ENCODE measurements at regions not wholly inside any gene's neighbourhood (a gene's known extent, or its start where the extent isn't known, plus 50 kb on each side); places are given as distances from the start of the nearest gene placed in this dataset.

DNA sequence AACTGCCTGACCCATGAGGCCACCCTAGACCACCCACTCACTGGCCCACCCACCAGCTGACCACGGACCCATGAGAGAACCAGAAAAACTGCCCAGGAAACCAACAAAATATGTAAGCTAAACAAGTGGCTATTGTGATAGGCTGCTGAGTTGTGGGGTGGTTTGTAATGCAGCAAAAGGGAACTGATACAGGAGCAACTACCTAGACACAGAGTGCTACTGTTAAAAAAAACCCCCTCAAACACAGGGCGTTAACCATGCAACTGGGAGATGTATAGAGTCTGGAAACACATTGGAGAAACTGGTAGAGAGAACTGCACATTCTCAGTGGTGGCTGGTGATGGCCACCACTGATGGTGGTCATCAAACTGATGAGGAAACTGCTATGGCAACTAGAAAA lies 206.3 kb upstream of the GYPC start:
- TF ChIP-seq EZH2 (IDR thresholded peaks at IDR 0.05; ENCODE audit: low read length, unreplicated experiment) = no peak
- TF ChIP-seq, protein P1, sequence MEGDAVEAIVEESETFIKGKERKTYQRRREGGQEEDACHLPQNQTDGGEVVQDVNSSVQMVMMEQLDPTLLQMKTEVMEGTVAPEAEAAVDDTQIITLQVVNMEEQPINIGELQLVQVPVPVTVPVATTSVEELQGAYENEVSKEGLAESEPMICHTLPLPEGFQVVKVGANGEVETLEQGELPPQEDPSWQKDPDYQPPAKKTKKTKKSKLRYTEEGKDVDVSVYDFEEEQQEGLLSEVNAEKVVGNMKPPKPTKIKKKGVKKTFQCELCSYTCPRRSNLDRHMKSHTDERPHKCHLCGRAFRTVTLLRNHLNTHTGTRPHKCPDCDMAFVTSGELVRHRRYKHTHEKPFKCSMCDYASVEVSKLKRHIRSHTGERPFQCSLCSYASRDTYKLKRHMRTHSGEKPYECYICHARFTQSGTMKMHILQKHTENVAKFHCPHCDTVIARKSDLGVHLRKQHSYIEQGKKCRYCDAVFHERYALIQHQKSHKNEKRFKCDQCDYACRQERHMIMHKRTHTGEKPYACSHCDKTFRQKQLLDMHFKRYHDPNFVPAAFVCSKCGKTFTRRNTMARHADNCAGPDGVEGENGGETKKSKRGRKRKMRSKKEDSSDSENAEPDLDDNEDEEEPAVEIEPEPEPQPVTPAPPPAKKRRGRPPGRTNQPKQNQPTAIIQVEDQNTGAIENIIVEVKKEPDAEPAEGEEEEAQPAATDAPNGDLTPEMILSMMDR (conservative IDR thresholded peaks at IDR 0.05; ENCODE audit: low read depth, low read length) = no peak
- no peak for TF ChIP-seq EZH2phosphoT487 (IDR thresholded peaks at IDR 0.05; ENCODE audit: borderline replicate concordance, low read length)
- Histone ChIP-seq H3K79me2 (ENCODE audit: low read length) (no peaks in the 10 kb centered on the region), H3K9ac (ENCODE audit: low read length) (no peak overlapping the region), H2AFZ (ENCODE audit: low read length) (no peak overlapping the region), H4K20me1 (ENCODE audit: low read length) (no peaks in the 10 kb centered on the region), H3K4me1 (ENCODE audit: insufficient read depth, low read length) (no peaks in the 10 kb centered on the region), H3K4me3 (ENCODE audit: low read length) (no peak overlapping the region), H3K27ac (ENCODE audit: low read length) (no peak overlapping the region), H3K4me2 (ENCODE audit: low read length) (no peak overlapping the region), H3K9me3 (ENCODE audit: low read length) (no peaks in the 10 kb centered on the region), H3K9me2 (replicated peaks; ENCODE audit: low read length) (no peaks in the 10 kb centered on the region), H3K36me3 (ENCODE audit: low read depth, low read length) (no peaks in the 10 kb centered on the region), H3K27me3 (ENCODE audit: low read length) (no peaks in the 10 kb centered on the region), H3F3A (ENCODE audit: low read length, unreplicated experiment) (no peaks in the 10 kb centered on the region)
- CTCF ChIA-PET = no interaction called here
- POLR2A ChIA-PET (ENCODE audit: unreplicated experiment) = no interaction called here
- DNase-seq = no peak
- no peak for ATAC-seq
- no TSS peak for BruUV-seq (replicated peaks)
- intact Hi-C loops (cut with micrococcal nuclease) = no loop called here

DNA sequence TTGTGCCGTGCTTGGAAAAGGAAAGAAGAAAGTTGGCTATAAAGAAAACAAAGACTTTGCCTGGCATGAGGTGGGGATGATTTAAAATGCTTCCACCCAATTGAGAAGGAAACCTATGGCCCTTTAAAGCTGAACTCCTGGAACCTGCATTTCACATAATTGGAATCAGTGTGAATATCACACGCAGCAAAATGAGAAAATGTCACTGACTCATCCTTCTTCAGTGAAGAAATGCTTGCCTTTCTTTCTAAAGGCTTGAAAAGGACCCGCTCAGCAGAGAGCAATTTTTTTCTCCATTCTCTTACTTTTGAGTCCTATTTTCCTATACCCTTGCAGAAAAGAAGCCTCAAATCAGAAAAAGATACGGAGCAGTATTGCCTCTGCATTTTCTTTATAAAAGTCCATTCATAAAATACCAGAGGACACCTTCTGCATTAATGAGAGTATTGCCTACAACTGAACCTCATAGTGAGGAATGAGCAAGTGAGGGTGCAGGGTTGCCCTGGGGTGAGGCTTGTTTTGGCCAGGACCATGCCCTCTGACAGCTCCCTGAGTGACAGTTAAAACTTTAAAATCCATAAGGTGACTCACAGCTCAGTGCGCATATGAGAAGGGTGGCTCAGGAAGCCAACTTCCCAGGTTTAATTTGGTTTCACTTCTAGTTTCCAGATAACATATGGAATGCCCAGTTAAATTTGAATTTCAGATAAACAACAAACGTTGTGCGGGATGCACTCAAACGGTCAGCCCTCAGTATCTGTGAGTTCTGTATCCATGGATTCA lies 191.9 kb upstream of the GYPC start:
- CTCF ChIA-PET = no interaction called here
- H3K4me1 ChIP-seq (ENCODE audit: insufficient read depth, low read length) = no peaks in the 10 kb centered on the region
- no peaks in the 10 kb centered on the region for H4K20me1 ChIP-seq (ENCODE audit: low read length)
- intact Hi-C loops (cut with micrococcal nuclease) = no loop called here
- no peak overlapping the region for H2AFZ ChIP-seq (ENCODE audit: low read length)
- H3K9ac ChIP-seq (ENCODE audit: low read length) = no peak overlapping the region
- no peaks in the 10 kb centered on the region for H3K9me3 ChIP-seq (ENCODE audit: low read length)
- H3K27me3 ChIP-seq (ENCODE audit: low read length) = no peaks in the 10 kb centered on the region
- no peak overlapping the region for H3K4me3 ChIP-seq (ENCODE audit: low read length)
- no peaks in the 10 kb centered on the region for H3K79me2 ChIP-seq (ENCODE audit: low read length)
- H3K9me2 ChIP-seq (replicated peaks; ENCODE audit: low read length) = no peaks in the 10 kb centered on the region
- BruUV-seq (replicated peaks) = no TSS peak
- H3K27ac ChIP-seq (ENCODE audit: low read length) = no peak overlapping the region
- no peak for ATAC-seq
- no peaks in the 10 kb centered on the region for H3K36me3 ChIP-seq (ENCODE audit: low read depth, low read length)
- POLR2A ChIA-PET (ENCODE audit: unreplicated experiment) = no interaction called here
- TF ChIP-seq EZH2 (IDR thresholded peaks at IDR 0.05; ENCODE audit: low read length, unreplicated experiment) (no peak), EZH2phosphoT487 (IDR thresholded peaks at IDR 0.05; ENCODE audit: borderline replicate concordance, low read length) (no peak)
- TF ChIP-seq, protein P1 (conservative IDR thresholded peaks at IDR 0.05; ENCODE audit: low read depth, low read length) = no peak
- H3F3A ChIP-seq (ENCODE audit: low read length, unreplicated experiment) = no peaks in the 10 kb centered on the region
- DNase-seq = no peak
- no peak overlapping the region for H3K4me2 ChIP-seq (ENCODE audit: low read length)

DNA sequence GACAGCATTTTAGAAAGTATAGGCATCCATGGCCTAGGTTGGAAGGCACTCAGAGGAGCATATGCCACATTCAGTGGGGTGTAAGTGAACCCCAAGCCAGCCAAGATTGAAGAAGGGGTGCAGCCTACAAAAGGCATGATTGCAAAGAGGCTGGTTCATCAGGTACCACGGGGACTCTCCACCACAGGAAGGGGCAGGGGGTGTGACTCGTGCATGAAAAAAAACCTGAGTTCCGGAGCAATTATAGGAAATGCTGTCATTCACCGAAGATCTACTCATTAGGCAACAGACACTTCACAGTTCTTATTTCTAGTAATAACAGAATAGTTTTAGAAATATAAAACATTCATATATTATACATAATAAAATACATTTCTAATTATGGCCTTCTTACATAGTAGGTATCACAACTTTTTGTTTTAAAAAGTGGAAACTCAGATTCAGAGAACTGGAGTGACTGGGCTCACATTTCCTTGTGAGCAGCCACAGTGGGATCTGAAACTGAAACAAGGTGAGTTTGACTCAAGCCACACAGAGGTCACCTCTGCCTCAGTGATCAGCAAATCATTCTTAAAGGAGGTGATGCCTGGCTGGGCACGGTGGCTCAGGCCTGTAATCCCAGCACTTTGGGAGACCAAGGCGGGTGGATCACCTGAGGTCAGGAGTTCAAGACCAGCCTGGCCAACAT lies 188.4 kb upstream of the GYPC start:
- no peak overlapping the region for H3K27ac ChIP-seq (ENCODE audit: low read length)
- H3K4me2 ChIP-seq (ENCODE audit: low read length) = no peak overlapping the region
- POLR2A ChIA-PET (ENCODE audit: unreplicated experiment) = no interaction called here
- no TSS peak for BruUV-seq (replicated peaks)
- H3K9me2 ChIP-seq (replicated peaks; ENCODE audit: low read length) = no peaks in the 10 kb centered on the region
- H3K9ac ChIP-seq (ENCODE audit: low read length) = no peak overlapping the region
- no peaks in the 10 kb centered on the region for H4K20me1 ChIP-seq (ENCODE audit: low read length)
- H3K36me3 ChIP-seq (ENCODE audit: low read depth, low read length) = no peaks in the 10 kb centered on the region
- ATAC-seq = no peak
- TF ChIP-seq EZH2phosphoT487 (IDR thresholded peaks at IDR 0.05; ENCODE audit: borderline replicate concordance, low read length) = no peak
- TF ChIP-seq, protein P1 (conservative IDR thresholded peaks at IDR 0.05; ENCODE audit: low read depth, low read length) = no peak
- no peak for TF ChIP-seq EZH2 (IDR thresholded peaks at IDR 0.05; ENCODE audit: low read length, unreplicated experiment)
- H3F3A ChIP-seq (ENCODE audit: low read length, unreplicated experiment) = no peaks in the 10 kb centered on the region
- no peaks in the 10 kb centered on the region for H3K4me1 ChIP-seq (ENCODE audit: insufficient read depth, low read length)
- no peak overlapping the region for H2AFZ ChIP-seq (ENCODE audit: low read length)
- no peak overlapping the region for H3K4me3 ChIP-seq (ENCODE audit: low read length)
- H3K79me2 ChIP-seq (ENCODE audit: low read length) = no peaks in the 10 kb centered on the region
- no peaks in the 10 kb centered on the region for H3K9me3 ChIP-seq (ENCODE audit: low read length)
- DNase-seq = no peak
- H3K27me3 ChIP-seq (ENCODE audit: low read length) = no peaks in the 10 kb centered on the region
- intact Hi-C loops (cut with micrococcal nuclease) = no loop called here
- CTCF ChIA-PET = no interaction called here
